ENCODE measurements at regions not wholly inside any gene's neighbourhood (a gene's known extent, or its start where the extent isn't known, plus 50 kb on each side); places are given as distances from the start of the nearest gene placed in this dataset.
"Not testable (repeated sequence)": the region's sequence is repeated elsewhere in the genome, so short reads cannot be mapped to it uniquely, and the experiment has no call there.

DNA sequence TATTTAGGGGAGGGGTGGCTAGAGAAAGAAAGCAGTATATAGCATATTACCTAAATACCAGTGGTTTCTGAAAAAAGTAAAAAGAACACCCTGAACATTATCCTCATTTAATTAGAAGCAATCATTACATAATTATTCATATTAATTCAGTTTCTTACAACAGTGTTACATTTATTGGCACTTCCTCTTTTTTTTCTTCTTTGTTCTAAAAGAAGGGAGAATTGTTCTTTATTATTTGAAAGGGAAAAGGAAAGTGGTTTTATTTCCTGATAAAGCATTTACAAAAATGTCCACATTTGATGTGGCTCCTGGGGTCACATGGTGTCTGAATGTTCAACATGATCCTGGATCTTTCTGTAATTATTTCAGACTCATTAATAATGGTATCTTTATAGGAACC lies 254.9 kb upstream of the ZEB2 start:
- Histone ChIP-seq H3K9me3 (ENCODE audit: control insufficient read depth, insufficient read depth, low read length) (no peaks in the 10 kb centered on the region), H3K36me3 (ENCODE audit: insufficient read depth, low read length) (no peaks in the 10 kb centered on the region)

DNA sequence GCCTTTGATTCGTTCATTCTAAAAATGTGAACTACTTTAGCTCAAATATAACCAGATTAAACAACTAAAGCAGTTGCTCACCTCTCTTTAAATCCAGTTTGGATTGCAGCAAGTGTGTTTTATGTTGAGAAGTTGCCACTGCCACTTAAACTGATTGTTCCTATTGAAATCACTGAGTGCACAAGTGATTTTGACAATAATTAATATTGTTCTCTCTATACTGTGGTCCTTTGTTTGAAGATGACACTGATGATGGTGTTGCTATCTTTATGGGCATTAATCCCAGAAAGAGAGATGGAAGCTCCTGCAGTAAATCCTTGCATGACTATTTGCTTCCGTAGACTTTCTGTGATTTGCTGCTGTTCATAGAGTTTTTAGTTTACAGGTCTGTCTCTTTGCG lies 251.4 kb upstream of the ZEB2 start:
- Histone ChIP-seq H3K9me3 (ENCODE audit: control insufficient read depth, insufficient read depth, low read length) (no peaks in the 10 kb centered on the region), H3K9ac (ENCODE audit: low read depth, low read length) (no peak overlapping the region), H3K4me1 (ENCODE audit: insufficient read depth, low read length) (no peaks in the 10 kb centered on the region), H3K36me3 (ENCODE audit: insufficient read depth, low read length) (no peaks in the 10 kb centered on the region)

More for the DNA sequence above, 254.9 kb upstream of the ZEB2 start:
- no peaks in the 10 kb centered on the region for H3K4me1 ChIP-seq (ENCODE audit: insufficient read depth, low read length)
- no peak overlapping the region for H3K9ac ChIP-seq (ENCODE audit: low read depth, low read length)

DNA sequence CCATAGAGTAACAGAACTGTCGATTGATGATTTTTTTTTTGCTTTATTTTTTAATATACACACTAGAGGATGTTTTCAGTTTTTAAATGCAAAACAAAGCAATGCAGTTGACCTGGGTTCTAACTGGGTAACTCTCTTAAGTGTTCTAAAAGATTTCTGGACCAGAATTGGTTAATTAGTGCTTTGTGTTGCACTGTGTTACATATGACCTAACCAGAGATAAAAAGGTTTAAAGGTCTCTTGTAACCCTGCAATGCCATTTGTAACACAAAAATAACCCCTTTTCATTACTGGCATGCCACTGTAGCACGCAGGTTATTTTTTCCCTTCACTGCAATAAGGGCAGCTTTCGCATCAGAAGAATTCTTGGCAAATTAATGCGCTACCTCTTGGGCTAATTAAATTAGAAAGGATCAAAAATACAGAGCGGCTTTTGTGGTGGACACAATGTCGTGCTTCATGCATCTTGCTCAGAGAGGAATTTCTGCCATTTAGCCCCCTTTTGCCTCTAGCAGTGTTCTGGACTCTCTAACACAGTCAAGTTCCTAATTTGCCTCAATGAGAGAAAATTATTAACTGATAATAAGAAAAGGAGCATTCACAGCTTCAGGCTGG lies 250.8 kb upstream of the ZEB2 start:
- no peaks in the 10 kb centered on the region for H3K9me3 ChIP-seq (ENCODE audit: control insufficient read depth, insufficient read depth, low read length)
- no peaks in the 10 kb centered on the region for H3K4me1 ChIP-seq (ENCODE audit: insufficient read depth, low read length)
- no peaks in the 10 kb centered on the region for H3K36me3 ChIP-seq (ENCODE audit: insufficient read depth, low read length)
- no peak overlapping the region for H3K9ac ChIP-seq (ENCODE audit: low read depth, low read length)

DNA sequence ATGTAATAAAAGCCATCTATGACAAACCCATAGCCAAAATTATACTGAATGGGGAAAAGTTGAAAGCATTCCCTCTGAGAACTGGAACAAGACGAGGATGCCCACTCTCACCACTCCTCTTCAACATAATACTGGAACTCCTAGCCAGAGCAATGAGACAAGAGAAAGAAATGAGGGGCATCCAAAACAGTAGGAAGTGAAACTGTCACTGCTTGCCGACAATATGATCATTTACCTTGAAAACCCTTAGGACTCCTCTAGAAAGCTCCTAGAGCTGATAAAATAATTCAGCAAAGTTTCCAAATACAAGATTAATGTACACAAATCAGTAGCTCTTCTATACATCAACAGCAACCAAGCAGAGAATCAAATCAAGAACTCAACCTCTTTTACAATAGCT lies 241.0 kb upstream of the ZEB2 start:
- not testable (repeated sequence) for H3K36me3 ChIP-seq (ENCODE audit: insufficient read depth, low read length); H3K4me1 ChIP-seq (ENCODE audit: insufficient read depth, low read length); H3K9ac ChIP-seq (ENCODE audit: low read depth, low read length); H3K9me3 ChIP-seq (ENCODE audit: control insufficient read depth, insufficient read depth, low read length)

DNA sequence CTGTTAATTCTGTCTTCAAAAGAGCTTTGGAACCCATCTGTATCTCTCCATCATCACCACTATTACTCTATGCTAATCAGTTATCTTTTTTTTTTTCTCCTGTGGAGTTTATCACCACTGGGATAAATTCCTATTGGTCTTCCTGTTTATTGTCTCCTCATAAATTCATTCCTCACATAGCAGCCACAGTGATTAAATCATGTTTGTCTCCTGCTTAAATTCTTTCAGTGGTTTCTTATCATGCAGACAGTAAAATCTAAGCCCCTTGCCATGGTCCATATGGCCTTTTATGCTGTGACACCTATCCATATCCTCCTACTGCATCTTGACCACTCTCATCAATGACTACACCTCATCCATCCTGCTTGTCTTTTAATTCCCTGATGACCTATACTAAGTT lies 239.8 kb upstream of the ZEB2 start:
- Histone ChIP-seq H3K9me3 (ENCODE audit: control insufficient read depth, insufficient read depth, low read length) (no peaks in the 10 kb centered on the region; the same call in 1 of the 2 replicates), H3K36me3 (ENCODE audit: insufficient read depth, low read length) (no peaks in the 10 kb centered on the region), H3K9ac (ENCODE audit: low read depth, low read length) (no peak overlapping the region), H3K4me1 (ENCODE audit: insufficient read depth, low read length) (peaks cover 8% of the 10 kb centered on the region; the same call in 1 of the 2 replicates)

DNA sequence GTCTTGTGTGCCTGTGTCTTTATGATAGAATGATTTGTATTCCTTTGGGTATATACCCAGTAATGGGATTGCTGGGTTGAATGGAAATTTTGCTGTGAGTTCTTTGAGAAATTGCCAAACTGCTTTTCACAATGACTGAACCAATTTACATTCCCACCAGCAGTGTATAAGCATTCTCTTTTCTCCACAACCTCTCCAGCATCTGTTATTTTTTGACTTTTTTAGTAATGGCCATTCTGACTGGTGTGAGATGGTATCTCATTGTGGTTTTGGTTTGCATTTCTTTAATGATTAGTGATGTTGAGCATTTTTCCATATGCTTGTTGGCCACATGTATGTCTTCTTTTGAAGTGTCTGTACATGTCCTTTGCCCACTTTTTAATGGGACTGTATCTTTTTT lies 238.3 kb upstream of the ZEB2 start:
- not testable (repeated sequence) for H3K9me3 ChIP-seq (ENCODE audit: control insufficient read depth, insufficient read depth, low read length); H3K36me3 ChIP-seq (ENCODE audit: insufficient read depth, low read length); H3K4me1 ChIP-seq (ENCODE audit: insufficient read depth, low read length); H3K9ac ChIP-seq (ENCODE audit: low read depth, low read length)

DNA sequence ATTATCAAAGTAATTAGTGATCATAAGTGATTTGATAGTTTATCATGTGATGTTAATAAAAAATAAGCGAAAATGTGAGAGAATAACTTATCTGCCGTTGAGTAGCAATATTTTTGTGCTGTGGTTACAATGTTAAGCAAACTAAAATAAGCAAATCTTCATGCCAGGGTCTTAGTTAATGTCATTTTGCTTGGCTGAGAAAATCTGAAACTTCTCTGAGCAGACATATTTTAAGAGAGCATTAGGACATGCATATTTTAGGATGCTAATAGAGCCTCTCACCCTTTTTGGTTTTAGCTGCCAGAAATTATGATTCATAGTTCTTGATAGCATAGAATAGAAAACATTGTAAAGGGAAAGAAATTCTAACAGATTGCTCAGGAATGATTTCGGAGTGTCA lies 233.5 kb upstream of the ZEB2 start:
- Histone ChIP-seq H3K9ac (ENCODE audit: low read depth, low read length) (no peak overlapping the region), H3K9me3 (ENCODE audit: control insufficient read depth, insufficient read depth, low read length) (peaks cover 9% of the 10 kb centered on the region; the same call in 1 of the 2 replicates), H3K36me3 (ENCODE audit: insufficient read depth, low read length) (no peaks in the 10 kb centered on the region), H3K4me1 (ENCODE audit: insufficient read depth, low read length) (peaks cover 8% of the 10 kb centered on the region; the same call in 1 of the 2 replicates)

DNA sequence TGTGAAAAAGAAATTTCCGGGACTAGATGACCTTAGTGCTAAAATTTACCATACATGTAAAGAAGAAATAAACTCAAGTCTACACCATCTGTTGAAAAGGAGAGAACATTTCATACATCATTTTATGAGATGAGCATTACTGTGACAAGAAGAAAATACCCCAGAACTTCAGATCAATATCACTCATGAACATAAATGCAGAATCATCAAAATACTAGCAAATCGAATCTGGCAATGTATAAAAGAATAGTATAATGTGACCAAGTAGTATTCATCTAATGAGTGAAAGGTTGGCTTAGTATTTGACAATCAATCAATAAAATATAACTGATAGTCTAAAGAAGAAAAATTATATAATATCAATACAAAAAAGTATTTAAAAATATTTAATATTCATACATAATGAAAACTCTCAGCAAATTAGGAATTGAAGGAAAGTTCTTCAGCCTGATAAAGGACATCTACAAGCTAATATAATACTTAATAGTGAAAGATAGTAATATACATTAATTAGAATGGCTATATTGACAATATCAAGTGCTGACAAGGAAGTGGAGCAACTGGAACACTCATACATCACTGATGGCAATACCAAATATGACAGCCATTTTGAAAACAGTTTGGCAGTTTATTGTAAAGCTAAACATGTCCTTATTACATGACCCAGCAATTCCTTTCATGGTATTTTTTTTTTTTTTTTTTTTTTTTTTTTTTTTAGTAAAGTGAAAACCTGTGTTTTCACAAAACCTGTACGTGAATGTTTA lies 231.4 kb upstream of the ZEB2 start:
- Histone ChIP-seq H3K4me1 (ENCODE audit: insufficient read depth, low read length) (peaks cover 5% of the 10 kb centered on the region; the same call in 1 of the 2 replicates), H3K9me3 (ENCODE audit: control insufficient read depth, insufficient read depth, low read length) (peaks cover 18% of the 10 kb centered on the region), H3K9ac (ENCODE audit: low read depth, low read length) (no peak overlapping the region), H3K36me3 (ENCODE audit: insufficient read depth, low read length) (no peaks in the 10 kb centered on the region)

DNA sequence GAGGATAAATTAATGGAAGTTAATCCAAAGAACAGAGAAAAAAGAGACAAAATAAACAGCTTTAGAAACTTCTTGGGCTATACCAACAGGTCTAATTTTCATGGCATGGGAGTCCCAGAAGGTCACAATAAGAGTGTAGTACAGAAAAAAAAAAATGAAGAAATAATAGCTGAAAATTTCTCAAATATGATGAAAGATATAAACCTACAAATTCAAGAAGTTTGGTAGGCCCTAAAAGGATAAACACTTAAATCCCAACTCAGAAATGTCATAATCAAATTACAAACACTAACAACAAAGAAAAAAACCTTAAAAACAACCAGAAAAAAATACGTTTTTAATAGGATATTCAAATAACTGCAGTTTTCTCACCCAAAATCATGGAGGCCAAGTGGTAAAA lies 229.3 kb upstream of the ZEB2 start:
- H3K36me3 ChIP-seq (ENCODE audit: insufficient read depth, low read length): no peaks in the 10 kb centered on the region
- no peaks in the 10 kb centered on the region for H3K4me1 ChIP-seq (ENCODE audit: insufficient read depth, low read length)
- H3K9me3 ChIP-seq (ENCODE audit: control insufficient read depth, insufficient read depth, low read length): peaks cover 18% of the 10 kb centered on the region
- H3K9ac ChIP-seq (ENCODE audit: low read depth, low read length): no peak overlapping the region

DNA sequence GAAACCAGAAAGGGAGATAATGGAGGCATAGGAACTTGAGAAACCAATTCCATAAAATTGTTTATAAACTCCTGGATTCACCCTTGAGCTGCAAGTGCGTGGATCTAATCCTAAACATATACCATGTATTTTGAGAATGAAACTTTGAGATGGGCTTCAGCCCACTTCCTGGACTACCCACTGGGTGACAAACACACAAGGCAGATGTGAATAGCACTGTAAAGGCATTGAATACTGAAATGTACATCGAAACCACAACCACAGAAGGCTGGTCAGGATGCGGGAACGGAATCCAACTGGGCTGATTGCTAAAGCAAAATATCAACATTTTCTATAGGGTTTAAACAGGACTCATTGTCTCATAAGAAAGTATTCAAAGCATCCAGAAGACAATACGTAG lies 228.5 kb upstream of the ZEB2 start:
- Histone ChIP-seq H3K36me3 (ENCODE audit: insufficient read depth, low read length) (no peaks in the 10 kb centered on the region), H3K4me1 (ENCODE audit: insufficient read depth, low read length) (no peaks in the 10 kb centered on the region), H3K9ac (ENCODE audit: low read depth, low read length) (no peak overlapping the region), H3K9me3 (ENCODE audit: control insufficient read depth, insufficient read depth, low read length) (peaks cover 18% of the 10 kb centered on the region)

DNA sequence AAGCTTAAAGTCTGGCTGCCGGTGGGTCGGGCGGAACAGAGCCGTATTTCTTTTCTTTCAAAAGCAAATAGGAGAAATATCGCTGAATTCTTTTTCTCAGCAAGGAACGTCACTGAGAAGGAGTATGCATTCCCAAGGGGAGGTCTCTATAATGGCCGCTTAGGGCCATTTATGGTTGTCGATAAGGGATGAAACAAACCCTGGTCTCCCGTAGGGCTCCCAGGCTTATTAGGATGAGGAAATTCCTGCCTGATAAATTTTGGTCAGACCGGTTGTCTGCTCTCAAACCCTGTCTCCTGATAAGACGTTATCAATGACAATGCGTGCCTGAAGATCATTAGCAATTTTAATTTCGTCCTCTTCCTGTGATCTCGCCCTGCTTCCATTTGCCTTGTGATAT lies 227.7 kb upstream of the ZEB2 start:
- Histone ChIP-seq H3K36me3 (ENCODE audit: insufficient read depth, low read length) (no peaks in the 10 kb centered on the region), H3K9me3 (ENCODE audit: control insufficient read depth, insufficient read depth, low read length) (peaks cover 18% of the 10 kb centered on the region), H3K4me1 (ENCODE audit: insufficient read depth, low read length) (no peaks in the 10 kb centered on the region), H3K9ac (ENCODE audit: low read depth, low read length) (no peak overlapping the region)

DNA sequence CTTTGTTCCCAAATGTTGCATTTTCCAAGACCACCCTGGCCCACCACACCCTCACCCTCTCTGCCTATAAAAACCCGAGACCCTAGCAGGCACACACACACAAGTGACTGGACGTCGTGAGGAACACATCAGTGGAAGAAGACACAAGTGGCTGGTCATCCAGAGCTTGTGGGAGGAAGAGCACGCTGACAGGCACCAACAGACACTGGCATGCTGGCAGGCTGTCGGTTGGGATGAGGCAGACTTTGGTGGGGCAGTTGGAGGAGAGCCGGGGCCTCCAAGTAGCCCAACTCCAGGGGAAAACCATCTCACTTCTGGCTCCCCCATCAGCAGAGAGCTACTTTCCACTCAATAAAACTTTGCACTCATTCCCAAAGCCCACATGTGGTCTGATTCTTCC lies 225.5 kb upstream of the ZEB2 start:
- Histone ChIP-seq H3K9me3 (ENCODE audit: control insufficient read depth, insufficient read depth, low read length) (peaks cover 14% of the 10 kb centered on the region), H3K9ac (ENCODE audit: low read depth, low read length) (no peak overlapping the region)

DNA sequence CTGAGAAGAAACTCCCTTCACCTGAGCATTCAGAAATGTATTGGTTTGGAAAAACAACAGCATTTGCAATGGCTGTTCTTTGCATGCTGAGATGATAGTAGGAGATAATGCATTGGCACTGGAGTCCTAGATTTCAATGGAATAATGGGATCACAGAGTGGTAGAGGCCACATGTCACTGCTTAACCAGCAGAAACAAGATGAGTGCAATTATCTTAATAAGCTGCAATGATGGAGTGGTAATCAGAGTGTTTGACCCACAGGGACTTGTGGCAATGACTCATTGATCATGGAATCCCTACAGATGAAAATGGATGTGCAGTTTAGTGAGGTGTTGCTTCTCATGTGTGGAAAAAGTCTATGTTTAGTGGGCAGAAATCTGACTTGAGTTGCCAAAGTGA lies 218.8 kb upstream of the ZEB2 start:
- Histone ChIP-seq H3K4me1 (ENCODE audit: insufficient read depth, low read length) (no peaks in the 10 kb centered on the region), H3K36me3 (ENCODE audit: insufficient read depth, low read length) (no peaks in the 10 kb centered on the region), H3K9ac (ENCODE audit: low read depth, low read length) (no peak overlapping the region), H3K9me3 (ENCODE audit: control insufficient read depth, insufficient read depth, low read length) (no peaks in the 10 kb centered on the region; the same call in 1 of the 2 replicates)

More for the DNA sequence above, 225.5 kb upstream of the ZEB2 start:
- H3K36me3 ChIP-seq (ENCODE audit: insufficient read depth, low read length): no peaks in the 10 kb centered on the region
- H3K4me1 ChIP-seq (ENCODE audit: insufficient read depth, low read length): no peaks in the 10 kb centered on the region

DNA sequence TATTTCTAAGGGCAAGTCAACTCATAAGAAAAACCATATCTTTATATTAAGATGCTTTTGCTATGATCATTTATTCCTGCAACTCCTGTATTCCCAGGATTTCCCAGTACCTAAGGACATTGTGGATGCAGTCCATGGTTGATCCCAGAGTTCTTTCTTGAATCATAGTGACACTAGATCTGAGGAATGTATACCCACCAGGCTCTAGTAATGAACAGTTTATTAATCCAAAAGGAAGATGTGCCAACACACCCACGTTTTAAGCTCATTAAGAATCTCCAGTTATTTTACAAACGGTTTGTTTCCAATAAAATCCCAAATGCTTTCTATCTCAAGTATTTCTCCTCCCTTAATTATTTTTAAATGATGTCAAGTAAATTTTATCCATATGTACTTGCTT lies 210.8 kb upstream of the ZEB2 start:
- no peaks in the 10 kb centered on the region for H3K4me1 ChIP-seq (ENCODE audit: insufficient read depth, low read length)
- H3K9ac ChIP-seq (ENCODE audit: low read depth, low read length): no peak overlapping the region
- H3K9me3 ChIP-seq (ENCODE audit: control insufficient read depth, insufficient read depth, low read length): no peaks in the 10 kb centered on the region
- no peaks in the 10 kb centered on the region for H3K36me3 ChIP-seq (ENCODE audit: insufficient read depth, low read length)

DNA sequence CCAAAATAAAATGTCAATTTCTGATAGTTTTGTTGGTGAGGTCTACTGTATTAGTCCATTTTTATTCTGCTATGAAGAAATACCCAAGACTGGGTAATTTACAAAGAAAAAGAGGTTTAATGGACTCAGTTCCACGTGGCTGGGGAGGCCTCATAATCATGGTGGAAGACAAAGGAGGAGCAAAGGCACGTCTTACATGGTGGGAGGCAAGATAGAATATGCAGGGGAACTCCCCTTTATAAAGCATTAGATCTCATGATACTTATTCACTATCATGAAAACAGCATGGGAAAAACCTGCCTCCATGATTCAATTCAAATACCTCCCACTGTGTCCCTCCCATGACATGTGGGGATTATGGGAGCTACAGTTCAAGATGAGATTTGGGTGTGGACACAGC lies 204.5 kb upstream of the ZEB2 start:
- not testable (repeated sequence) for H3K9me3 ChIP-seq (ENCODE audit: control insufficient read depth, insufficient read depth, low read length); H3K9ac ChIP-seq (ENCODE audit: low read depth, low read length); H3K4me1 ChIP-seq (ENCODE audit: insufficient read depth, low read length); H3K36me3 ChIP-seq (ENCODE audit: insufficient read depth, low read length)
